SK-N-SH (cell line): ENCODE measurements at regions not wholly inside any gene's neighbourhood (a gene's known extent, or its start where the extent isn't known, plus 50 kb on each side); places are given as distances from the start of the nearest gene placed in this dataset.

Experiments used
- CTCF ChIA-PET: fragments of 300-600, 350-600 bp; formaldehyde crosslinking; extraction: SDS; loops from one replicate; lab custom pipeline; 2021; lab: Yijun Ruan, JAX
- POLR2A ChIA-PET: fragments of 350-600 bp; sonication (Branson Sonifier 250); formaldehyde crosslinking; extraction: SDS; loops from one replicate; lab custom pipeline; 2020; ENCODE audit warnings: antibody characterized with exemption, inconsistent platforms; lab: Yijun Ruan, JAX
- DNase-seq: peaks from one replicate; pipeline ENCODE4 v3.0.0; 2012
- H2AFZ ChIP-seq: fragments of 200-600 bp; sonication (generic); 2 replicates; pipeline ENCODE4 v1.8.1; 2016; ENCODE audit warnings: antibody characterized with exemption, mild to moderate bottlenecking, low read depth
- H3F3A ChIP-seq: fragments of 200-600 bp; sonication (generic); replicated peaks from 2 replicates; pipeline ENCODE3; 2016; ENCODE audit warnings: antibody characterized with exemption, mild to moderate bottlenecking; ENCODE audit not compliant: insufficient read depth
- H3K27ac ChIP-seq, 2 experiments: fragments of 200-500 bp in 1 of 2; fragments of 200-600 bp in 1 of 2; sonication (Bioruptor generic) in 1 of 2; sonication (generic), shearing (Covaris generic) in 1 of 2; 2 replicates each; pipeline versions ENCODE4 v1.5.1 to v1.6.1; 2014 to 2016; ENCODE audit warnings: low read depth in 2 of 2, inconsistent platforms in 1 of 2, low read length in 1 of 2, mild to moderate bottlenecking in 1 of 2, mixed read lengths in 1 of 2
- H3K27me3 ChIP-seq: fragments of 200-600 bp; sonication (generic), shearing (Covaris generic); 2 replicates; pipeline ENCODE4 v1.6.1; 2016; ENCODE audit warnings: mixed run types; ENCODE audit not compliant: insufficient read depth
- H3K36me3 ChIP-seq, 2 experiments: fragments of 200-500 bp in 1 of 2; fragments of 200-600 bp in 1 of 2; sonication (Bioruptor generic) in 1 of 2; sonication (generic) in 1 of 2; replicated peaks in 1 of 2; 2 replicates each; pipeline versions ENCODE3 to v1.5.1; 2014 to 2016; ENCODE audit warnings: low read length in 1 of 2, mild to moderate bottlenecking in 1 of 2; ENCODE audit not compliant: insufficient read depth in 2 of 2, control insufficient read depth in 1 of 2
- H3K4me1 ChIP-seq, 2 experiments: fragments of 200-500 bp in 1 of 2; fragments of 200-600 bp in 1 of 2; sonication (Bioruptor generic) in 1 of 2; sonication (generic), shearing (Covaris generic) in 1 of 2; 2 replicates each; pipeline versions ENCODE4 v1.5.1 to v1.6.1; 2014 to 2016; ENCODE audit warnings: low read depth in 1 of 2, low read length in 1 of 2, mixed run types in 1 of 2; ENCODE audit not compliant: insufficient read depth in 2 of 2, control insufficient read depth in 1 of 2
- H3K4me2 ChIP-seq: fragments of 200-600 bp; sonication (generic), shearing (Covaris generic); 2 replicates; pipeline ENCODE4 v1.6.1; 2017; ENCODE audit warnings: mixed run types
- H3K4me3 ChIP-seq, 2 experiments: fragments of 200-500 bp in 1 of 2; fragments of 200-600 bp in 1 of 2; sonication (Bioruptor generic) in 1 of 2; sonication (generic), shearing (Covaris generic) in 1 of 2; 2 replicates each; pipeline versions ENCODE4 v1.5.1 to v1.8.1; 2014 to 2016; ENCODE audit warnings: low read depth in 2 of 2, inconsistent platforms in 1 of 2, low read length in 1 of 2, mild to moderate bottlenecking in 1 of 2, mixed read lengths in 1 of 2, moderate library complexity in 1 of 2
- H3K79me2 ChIP-seq: fragments of 200-600 bp; sonication (generic); 2 replicates; pipeline ENCODE4 v1.8.1; 2017; ENCODE audit warnings: mild to moderate bottlenecking; ENCODE audit not compliant: insufficient read depth
- H3K9ac ChIP-seq: fragments of 200-600 bp; sonication (generic); 2 replicates; pipeline ENCODE4 v1.6.1; 2017; ENCODE audit warnings: mixed run types
- H3K9me2 ChIP-seq: fragments of 200-600 bp; sonication (generic); 2 replicates; pipeline ENCODE4 v1.6.1; 2017; ENCODE audit warnings: mixed run types
- H3K9me3 ChIP-seq: fragments of 200-600 bp; sonication (generic); 2 replicates; pipeline ENCODE4 v1.6.1; 2017; ENCODE audit warnings: mixed run types, mild to moderate bottlenecking, moderate library complexity
- H4K20me1 ChIP-seq: fragments of 200-600 bp; sonication (generic); 2 replicates; pipeline ENCODE4 v1.6.1; 2017; ENCODE audit warnings: mild to moderate bottlenecking, mixed run types; ENCODE audit not compliant: insufficient read depth
- CHD2 ChIP-seq: fragments of 150-350 bp; IDR thresholded peaks from 2 replicates; pipeline ENCODE4 v1.6.1; 2018; ENCODE audit warnings: low read length; ENCODE audit not compliant: partially characterized antibody
- ELF1 ChIP-seq: IDR thresholded peaks from 2 replicates; pipeline ENCODE4 v1.4.0; 2012
- EP300 ChIP-seq, 2 experiments: IDR thresholded peaks; 2 replicates each; pipeline versions ENCODE4 v1.4.0 to v1.6.1; 2012; ENCODE audit warnings: borderline replicate concordance in 1 of 2, low read depth in 1 of 2, low read length in 1 of 2
- EZH2phosphoT487 ChIP-seq: fragments of 200-600 bp; sonication (generic); IDR thresholded peaks from 2 replicates; pipeline ENCODE4 v1.6.1; 2017; ENCODE audit warnings: low read depth, mixed run types, mild to moderate bottlenecking, antibody characterized with exemption, moderate library complexity, borderline replicate concordance
- FOXJ3 ChIP-seq: sonication (generic); formaldehyde crosslinking; IDR thresholded peaks from 2 replicates; pipeline ENCODE4 v1.5.1; 2020; ENCODE audit warnings: mild to moderate bottlenecking, missing genetic modification reagents
- GABPA ChIP-seq: IDR thresholded peaks from 2 replicates; pipeline ENCODE4 v1.4.0; 2012; ENCODE audit warnings: low read depth, mild to moderate bottlenecking
- JUND ChIP-seq: IDR thresholded peaks from 2 replicates; pipeline ENCODE4 v1.4.0; 2012
- MXI1 ChIP-seq: IDR thresholded peaks from 2 replicates; pipeline ENCODE4 v1.6.1; 2012; ENCODE audit warnings: mild to moderate bottlenecking, low read depth, low read length, improper control_type of control experiment
- NRF1 ChIP-seq: IDR thresholded peaks from 2 replicates; pipeline ENCODE4 v1.6.1; 2012; ENCODE audit warnings: low read depth, mild to moderate bottlenecking, low read length
- POLR2AphosphoS5 ChIP-seq: IDR thresholded peaks from 2 replicates; pipeline ENCODE4 v1.6.1; 2012; ENCODE audit warnings: low read depth, low read length
- RAD21 ChIP-seq: IDR thresholded peaks from 2 replicates; pipeline ENCODE4 v1.6.1; 2012; ENCODE audit warnings: mild to moderate bottlenecking, low read length
- SIN3A ChIP-seq: IDR thresholded peaks from 2 replicates; pipeline ENCODE4 v1.6.1; 2012; ENCODE audit warnings: low read depth, mild to moderate bottlenecking, low read length, moderate library complexity, borderline replicate concordance
- TAF1 ChIP-seq: IDR thresholded peaks from 2 replicates; pipeline ENCODE4 v1.6.1; 2012; ENCODE audit warnings: low read depth, mild to moderate bottlenecking, low read length, moderate library complexity, borderline replicate concordance
- TCF12 ChIP-seq: IDR thresholded peaks from 2 replicates; pipeline ENCODE4 v1.4.0; 2012
- WGBS: methylation state at CpG from one replicate; pipeline ENCODE4 v1.1.6; 2017; ENCODE audit warnings: low lambda C conversion rate; 5-methylcytosine and 5-hydroxymethylcytosine counted together
- TF ChIP-seq, protein P1 (sequence below): IDR thresholded peaks from 2 replicates; pipeline ENCODE4 v1.6.1; 2012; ENCODE audit warnings: mild to moderate bottlenecking, low read depth, low read length, moderate library complexity
- TF ChIP-seq, protein P2 (sequence below): IDR thresholded peaks from 2 replicates; pipeline ENCODE4 v1.4.0; 2012; ENCODE audit warnings: low read depth
- TF ChIP-seq, protein P3 (sequence below): IDR thresholded peaks from 2 replicates; pipeline ENCODE4; 2012
- TF ChIP-seq, protein P4 (sequence below): fragments of 200-600 bp; sonication (generic); IDR thresholded peaks from 2 replicates; pipeline ENCODE4 v1.6.1; 2017; ENCODE audit warnings: antibody characterized with exemption, mild to moderate bottlenecking, moderate library complexity

DNA sequence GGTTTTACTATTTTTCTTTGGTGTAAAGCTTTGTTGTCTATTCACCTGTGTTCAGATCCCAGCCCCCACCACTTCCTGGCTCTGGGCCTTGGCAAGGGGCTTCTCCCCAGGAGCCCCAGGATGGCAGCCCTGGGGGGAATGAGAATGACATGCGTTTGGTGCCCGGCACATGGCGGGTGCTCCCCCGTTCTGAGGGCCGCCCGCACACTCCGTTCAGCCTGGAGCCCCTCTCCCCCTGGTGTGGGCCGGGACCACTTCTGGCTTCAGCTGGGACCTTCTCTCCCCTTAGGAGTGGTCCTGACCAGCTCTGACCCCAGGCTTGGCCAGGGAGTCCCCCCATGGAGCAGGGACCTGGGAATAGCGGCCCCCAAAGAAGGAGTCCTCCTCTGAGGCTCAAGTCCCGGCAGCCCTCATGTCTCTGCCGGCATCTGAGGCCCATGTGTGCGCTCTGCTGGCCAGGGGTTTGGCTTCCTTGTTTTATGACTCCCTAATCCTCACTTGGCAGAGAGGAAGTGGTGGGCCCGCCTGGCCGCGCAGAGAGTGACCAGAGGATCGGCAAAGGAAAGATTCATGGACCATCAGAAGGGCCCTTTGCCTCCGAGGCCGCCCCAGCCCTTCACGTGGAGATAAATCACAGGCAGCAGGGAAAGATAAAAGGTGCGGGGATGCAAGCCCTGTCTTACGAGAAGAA lies 57.0 kb upstream of the LMX1B start:
- ChIA-PET POLR2A (no interaction called here), CTCF (interaction anchor here (0.9 to 21.5 kb wide), 13 partner anchors 14 to 227 kb away, joined by 3 to 739 read pairs (median 9); no protein-coding TSS in a partner anchor)
- Histone ChIP-seq H2AFZ (no peak overlapping the region), H3K27ac (no peak overlapping the region), H3F3A (no peaks in the 10 kb centered on the region), H3K4me1 (peaks cover 0 to 14% of the 10 kb centered on the region in 2 experiments; a peak in 1 of 4 replicates), H3K9me2 (no peaks in the 10 kb centered on the region), H3K9ac (no peak overlapping the region), H4K20me1 (no peaks in the 10 kb centered on the region), H3K27me3 (peaks cover 12% of the 10 kb centered on the region), H3K4me3 (no peak overlapping the region), H3K9me3 (no peaks in the 10 kb centered on the region), H3K36me3 (no peaks in the 10 kb centered on the region), H3K79me2 (no peaks in the 10 kb centered on the region), H3K4me2 (no peak overlapping the region)
- 76% methylated on average over 12 of the region's 21 CpGs for WGBS
- no peak for TF ChIP-seq CHD2
- TF ChIP-seq GABPA: no peak
- no peak for TF ChIP-seq MXI1
- no peak for TF ChIP-seq SIN3A
- TF ChIP-seq FOXJ3 (CRISPR knock-in tag): no peak
- no peak for TF ChIP-seq JUND
- TF ChIP-seq, protein P1, sequence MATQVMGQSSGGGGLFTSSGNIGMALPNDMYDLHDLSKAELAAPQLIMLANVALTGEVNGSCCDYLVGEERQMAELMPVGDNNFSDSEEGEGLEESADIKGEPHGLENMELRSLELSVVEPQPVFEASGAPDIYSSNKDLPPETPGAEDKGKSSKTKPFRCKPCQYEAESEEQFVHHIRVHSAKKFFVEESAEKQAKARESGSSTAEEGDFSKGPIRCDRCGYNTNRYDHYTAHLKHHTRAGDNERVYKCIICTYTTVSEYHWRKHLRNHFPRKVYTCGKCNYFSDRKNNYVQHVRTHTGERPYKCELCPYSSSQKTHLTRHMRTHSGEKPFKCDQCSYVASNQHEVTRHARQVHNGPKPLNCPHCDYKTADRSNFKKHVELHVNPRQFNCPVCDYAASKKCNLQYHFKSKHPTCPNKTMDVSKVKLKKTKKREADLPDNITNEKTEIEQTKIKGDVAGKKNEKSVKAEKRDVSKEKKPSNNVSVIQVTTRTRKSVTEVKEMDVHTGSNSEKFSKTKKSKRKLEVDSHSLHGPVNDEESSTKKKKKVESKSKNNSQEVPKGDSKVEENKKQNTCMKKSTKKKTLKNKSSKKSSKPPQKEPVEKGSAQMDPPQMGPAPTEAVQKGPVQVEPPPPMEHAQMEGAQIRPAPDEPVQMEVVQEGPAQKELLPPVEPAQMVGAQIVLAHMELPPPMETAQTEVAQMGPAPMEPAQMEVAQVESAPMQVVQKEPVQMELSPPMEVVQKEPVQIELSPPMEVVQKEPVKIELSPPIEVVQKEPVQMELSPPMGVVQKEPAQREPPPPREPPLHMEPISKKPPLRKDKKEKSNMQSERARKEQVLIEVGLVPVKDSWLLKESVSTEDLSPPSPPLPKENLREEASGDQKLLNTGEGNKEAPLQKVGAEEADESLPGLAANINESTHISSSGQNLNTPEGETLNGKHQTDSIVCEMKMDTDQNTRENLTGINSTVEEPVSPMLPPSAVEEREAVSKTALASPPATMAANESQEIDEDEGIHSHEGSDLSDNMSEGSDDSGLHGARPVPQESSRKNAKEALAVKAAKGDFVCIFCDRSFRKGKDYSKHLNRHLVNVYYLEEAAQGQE: no peak
- no peak for TF ChIP-seq EP300 (IDR thresholded peaks at IDR 0.05; ENCODE audit: borderline replicate concordance in 1 of 2, low read depth in 1 of 2, low read length in 1 of 2)
- TF ChIP-seq EZH2phosphoT487: no peak
- no peak for TF ChIP-seq RAD21
- no peak for TF ChIP-seq TAF1
- TF ChIP-seq, protein P2, sequence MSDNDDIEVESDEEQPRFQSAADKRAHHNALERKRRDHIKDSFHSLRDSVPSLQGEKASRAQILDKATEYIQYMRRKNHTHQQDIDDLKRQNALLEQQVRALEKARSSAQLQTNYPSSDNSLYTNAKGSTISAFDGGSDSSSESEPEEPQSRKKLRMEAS: no peak
- TF ChIP-seq POLR2AphosphoS5: no peak
- no peak for TF ChIP-seq ELF1
- TF ChIP-seq TCF12: no peak
- TF ChIP-seq, protein P3, sequence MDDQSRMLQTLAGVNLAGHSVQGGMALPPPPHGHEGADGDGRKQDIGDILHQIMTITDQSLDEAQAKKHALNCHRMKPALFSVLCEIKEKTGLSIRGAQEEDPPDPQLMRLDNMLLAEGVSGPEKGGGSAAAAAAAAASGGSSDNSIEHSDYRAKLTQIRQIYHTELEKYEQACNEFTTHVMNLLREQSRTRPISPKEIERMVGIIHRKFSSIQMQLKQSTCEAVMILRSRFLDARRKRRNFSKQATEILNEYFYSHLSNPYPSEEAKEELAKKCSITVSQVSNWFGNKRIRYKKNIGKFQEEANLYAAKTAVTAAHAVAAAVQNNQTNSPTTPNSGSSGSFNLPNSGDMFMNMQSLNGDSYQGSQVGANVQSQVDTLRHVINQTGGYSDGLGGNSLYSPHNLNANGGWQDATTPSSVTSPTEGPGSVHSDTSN: no peak
- TF ChIP-seq, protein P4, sequence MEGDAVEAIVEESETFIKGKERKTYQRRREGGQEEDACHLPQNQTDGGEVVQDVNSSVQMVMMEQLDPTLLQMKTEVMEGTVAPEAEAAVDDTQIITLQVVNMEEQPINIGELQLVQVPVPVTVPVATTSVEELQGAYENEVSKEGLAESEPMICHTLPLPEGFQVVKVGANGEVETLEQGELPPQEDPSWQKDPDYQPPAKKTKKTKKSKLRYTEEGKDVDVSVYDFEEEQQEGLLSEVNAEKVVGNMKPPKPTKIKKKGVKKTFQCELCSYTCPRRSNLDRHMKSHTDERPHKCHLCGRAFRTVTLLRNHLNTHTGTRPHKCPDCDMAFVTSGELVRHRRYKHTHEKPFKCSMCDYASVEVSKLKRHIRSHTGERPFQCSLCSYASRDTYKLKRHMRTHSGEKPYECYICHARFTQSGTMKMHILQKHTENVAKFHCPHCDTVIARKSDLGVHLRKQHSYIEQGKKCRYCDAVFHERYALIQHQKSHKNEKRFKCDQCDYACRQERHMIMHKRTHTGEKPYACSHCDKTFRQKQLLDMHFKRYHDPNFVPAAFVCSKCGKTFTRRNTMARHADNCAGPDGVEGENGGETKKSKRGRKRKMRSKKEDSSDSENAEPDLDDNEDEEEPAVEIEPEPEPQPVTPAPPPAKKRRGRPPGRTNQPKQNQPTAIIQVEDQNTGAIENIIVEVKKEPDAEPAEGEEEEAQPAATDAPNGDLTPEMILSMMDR: no peak
- TF ChIP-seq NRF1: no peak
- no peak for DNase-seq
